ENCODE measurements at regions not wholly inside any gene's neighbourhood (a gene's known extent, or its start where the extent isn't known, plus 50 kb on each side); places are given as distances from the start of the nearest gene placed in this dataset.

- Histone ChIP-seq H3K36me3 (no peaks in the 10 kb centered on the region), H3K4me1 (no peaks in the 10 kb centered on the region), H3K27ac (no peak overlapping the region), H3K4me3 (no peak overlapping the region), H3K9me3 (no peaks in the 10 kb centered on the region), H3K27me3 (ENCODE audit: low read depth) (peaks cover 7% of the 10 kb centered on the region)
- no peak for TF ChIP-seq CTCF (IDR thresholded peaks at IDR 0.05)
- ATAC-seq (no peak), DNase-seq (no peak)
- intact Hi-C loops (cut with DNase I): no loop called here
Measured at GRCh38 chr20:57987659-57988058, 240.8 kb downstream of the ANKRD60 start.

- Histone ChIP-seq H3K9me3 (no peaks in the 10 kb centered on the region), H3K4me3 (no peak overlapping the region), H3K27me3 (ENCODE audit: low read depth) (peaks cover 7% of the 10 kb centered on the region), H3K4me1 (no peaks in the 10 kb centered on the region), H3K36me3 (no peaks in the 10 kb centered on the region), H3K27ac (no peak overlapping the region)
- ATAC-seq: no peak
- TF ChIP-seq CTCF (IDR thresholded peaks at IDR 0.05): no peak
- no peak for DNase-seq
- intact Hi-C loops (cut with DNase I): no loop called here
Measured at GRCh38 chr20:57986666-57987065, 241.8 kb downstream of the ANKRD60 start.

GRCh38 chr20:57985278-57985677, 243.2 kb downstream of the ANKRD60 start:
- intact Hi-C loops (cut with DNase I): no loop called here
- ATAC-seq (no peak), DNase-seq (no peak)
- H3K9me3 ChIP-seq: no peaks in the 10 kb centered on the region
- H3K27me3 ChIP-seq (ENCODE audit: low read depth): no peaks in the 10 kb centered on the region
- no peaks in the 10 kb centered on the region for H3K36me3 ChIP-seq
- H3K27ac ChIP-seq: no peak overlapping the region
- no peak for TF ChIP-seq CTCF (IDR thresholded peaks at IDR 0.05)
- no peaks in the 10 kb centered on the region for H3K4me1 ChIP-seq
- H3K4me3 ChIP-seq: no peak overlapping the region

GRCh38 chr20:57983082-57983481, 245.4 kb downstream of the ANKRD60 start:
- H3K36me3 ChIP-seq: no peaks in the 10 kb centered on the region
- intact Hi-C loops (cut with DNase I): no loop called here
- no peak overlapping the region for H3K27ac ChIP-seq
- H3K27me3 ChIP-seq (ENCODE audit: low read depth): no peaks in the 10 kb centered on the region
- no peak for TF ChIP-seq CTCF (IDR thresholded peaks at IDR 0.05)
- no peaks in the 10 kb centered on the region for H3K4me1 ChIP-seq
- DNase-seq (no peak), ATAC-seq (no peak)
- H3K9me3 ChIP-seq: no peaks in the 10 kb centered on the region
- H3K4me3 ChIP-seq: no peak overlapping the region

- Histone ChIP-seq H3K36me3 (no peaks in the 10 kb centered on the region), H3K9me3 (no peaks in the 10 kb centered on the region), H3K27ac (no peak overlapping the region), H3K4me1 (no peaks in the 10 kb centered on the region), H3K27me3 (ENCODE audit: low read depth) (no peaks in the 10 kb centered on the region), H3K4me3 (no peak overlapping the region)
- ATAC-seq (no peak), DNase-seq (no peak)
- intact Hi-C loops (cut with DNase I): no loop called here
- TF ChIP-seq CTCF (IDR thresholded peaks at IDR 0.05): no peak
Measured at GRCh38 chr20:57980506-57980905, 247.9 kb downstream of the ANKRD60 start.

GRCh38 chr20:57977569-57977968, 250.9 kb downstream of the ANKRD60 start:
- H3K27me3 ChIP-seq (ENCODE audit: low read depth): no peaks in the 10 kb centered on the region
- no peaks in the 10 kb centered on the region for H3K4me1 ChIP-seq
- no peaks in the 10 kb centered on the region for H3K9me3 ChIP-seq
- intact Hi-C loops (cut with DNase I): no loop called here
- no peaks in the 10 kb centered on the region for H3K36me3 ChIP-seq
- no peak overlapping the region for H3K27ac ChIP-seq
- DNase-seq: no peak
- TF ChIP-seq CTCF (IDR thresholded peaks at IDR 0.05): no peak
- no peak for ATAC-seq
- H3K4me3 ChIP-seq: no peak overlapping the region
